Liver (tissue), 8 donors: ENCODE measurements at regions not wholly inside any gene's neighbourhood (a gene's known extent, or its start where the extent isn't known, plus 50 kb on each side); places are given as distances from the start of the nearest gene placed in this dataset.

ENCODE experiments used
- DNase-seq: peaks from one replicate; pipeline ENCODE4 v3.0.0-alpha.2; 2017; ENCODE audit warnings: low spot score
- H3K27ac ChIP-seq, 2 donors: one replicate each; pipeline ENCODE4 v1.7.0; 2013; ENCODE audit warnings: inconsistent platforms in 2 of 2, low read length in 2 of 2, control low read depth in 1 of 2, low read depth in 1 of 2, mild to moderate bottlenecking in 1 of 2
- H3K27me3 ChIP-seq, 4 donors: one replicate each; pipeline versions ENCODE4 v1.6.1 to v1.7.0; 2013; ENCODE audit warnings: low read length in 3 of 4, inconsistent platforms in 1 of 4, mild to moderate bottlenecking in 1 of 4, moderate library complexity in 1 of 4; ENCODE audit not compliant: control insufficient read depth in 4 of 4, insufficient read depth in 4 of 4
- H3K36me3 ChIP-seq, 4 donors: one replicate each; pipeline versions ENCODE4 v1.6.1 to v1.7.0; 2013; ENCODE audit warnings: low read length in 3 of 4, mild to moderate bottlenecking in 3 of 4, low read depth in 1 of 4, moderate library complexity in 1 of 4; ENCODE audit not compliant: control insufficient read depth in 4 of 4, insufficient read depth in 3 of 4
- H3K4me1 ChIP-seq, 4 donors: one replicate each; pipeline versions ENCODE4 v1.6.1 to v1.7.0; 2013; ENCODE audit warnings: low read length in 3 of 4, mild to moderate bottlenecking in 3 of 4, moderate library complexity in 1 of 4; ENCODE audit not compliant: control insufficient read depth in 4 of 4, insufficient read depth in 4 of 4
- H3K4me3 ChIP-seq, 3 donors: one replicate each; pipeline versions ENCODE4 v1.6.1 to v1.7.0; 2013; ENCODE audit warnings: low read length in 3 of 3, control low read depth in 1 of 3, low read depth in 1 of 3, mild to moderate bottlenecking in 1 of 3
- H3K9ac ChIP-seq, 2 donors: one replicate each; pipeline ENCODE4 v1.7.0; 2013; ENCODE audit warnings: low read length in 2 of 2, mild to moderate bottlenecking in 2 of 2, moderate library complexity in 2 of 2, control low read depth in 1 of 2, low read depth in 1 of 2
- H3K9me3 ChIP-seq, 4 donors: one replicate each; pipeline versions ENCODE4 v1.6.1 to v1.7.0; 2013; ENCODE audit warnings: low read length in 3 of 4; ENCODE audit not compliant: control insufficient read depth in 4 of 4
- FOXA1 ChIP-seq: IDR thresholded peaks from 2 replicates; pipeline ENCODE4 v1.6.1; 2016; ENCODE audit warnings: antibody characterized with exemption
- FOXA2 ChIP-seq: IDR thresholded peaks from 2 replicates; pipeline ENCODE4 v1.6.1; 2016; ENCODE audit warnings: antibody characterized with exemption
- HNF4A ChIP-seq, 2 donors: conservative IDR thresholded peaks; 2 replicates each; pipeline ENCODE4 v1.6.1; 2016; ENCODE audit warnings: antibody characterized with exemption in 2 of 2, mild to moderate bottlenecking in 2 of 2
- HNF4G ChIP-seq: IDR thresholded peaks from 2 replicates; pipeline ENCODE4 v1.6.1; 2016; ENCODE audit warnings: antibody characterized with exemption
- JUND ChIP-seq, 2 donors: IDR thresholded peaks; 2 replicates each; pipeline ENCODE4 v1.6.1; 2016; ENCODE audit warnings: antibody characterized with exemption in 2 of 2
- NR2F2 ChIP-seq: IDR thresholded peaks from 2 replicates; pipeline ENCODE4 v1.6.1; 2016; ENCODE audit warnings: antibody characterized with exemption
- RAD21 ChIP-seq, 2 donors: IDR thresholded peaks; 2 replicates each; pipeline ENCODE4 v1.6.1; 2016; ENCODE audit warnings: antibody characterized with exemption in 2 of 2, mild to moderate bottlenecking in 2 of 2
- REST ChIP-seq: IDR thresholded peaks from 2 replicates; pipeline ENCODE4 v1.6.1; 2016; ENCODE audit warnings: antibody characterized with exemption, mild to moderate bottlenecking
- RXRA ChIP-seq, 2 donors: IDR thresholded peaks; 2 replicates each; pipeline ENCODE4 v1.6.1; 2017 to 2018; ENCODE audit warnings: antibody characterized with exemption in 2 of 2, mild to moderate bottlenecking in 1 of 2
- SP1 ChIP-seq: IDR thresholded peaks from 2 replicates; pipeline ENCODE4 v1.6.1; 2018; ENCODE audit warnings: antibody characterized with exemption, mild to moderate bottlenecking
- TAF1 ChIP-seq: conservative IDR thresholded peaks from 2 replicates; pipeline ENCODE4 v1.6.1; 2016; ENCODE audit warnings: antibody characterized with exemption, mild to moderate bottlenecking
- YY1 ChIP-seq: IDR thresholded peaks from 2 replicates; pipeline ENCODE4 v1.6.1; 2016; ENCODE audit warnings: antibody characterized with exemption, mild to moderate bottlenecking
- WGBS: extraction: QIAGEN DNeasy Blood & Tissue Kit; methylation state at CpG from one replicate; pipeline ENCODE4 v1.1.7; 2013; 5-methylcytosine and 5-hydroxymethylcytosine counted together
- TF ChIP-seq, protein P1 (sequence below): fragments of 150-350 bp; IDR thresholded peaks from 2 replicates; pipeline ENCODE4 v1.5.1; 2017; ENCODE audit warnings: improper control_type of control experiment, low read depth, low read length; ENCODE audit not compliant: missing input control
- TF ChIP-seq, protein P2 (sequence below): IDR thresholded peaks from 2 replicates; pipeline ENCODE4 v1.6.1; 2016; ENCODE audit warnings: antibody characterized with exemption
- TF ChIP-seq, protein P3 (sequence below): IDR thresholded peaks from 2 replicates; pipeline ENCODE4 v1.6.1; 2016; ENCODE audit warnings: antibody characterized with exemption
- donor health status: healthy.
- donor health status: healthy.
- donor health status: healthy.
- donor health status: healthy.
- donor health status: healthy.

- DNase-seq: no peak
- Histone ChIP-seq H3K4me3 (no peak overlapping the region), H3K27ac (no peak overlapping the region), H3K36me3 (no peaks in the 10 kb centered on the region), H3K9me3 (no peaks in the 10 kb centered on the region), H3K9ac (no peak overlapping the region), H3K27me3 (peaks cover 0 to 7% (median 2%) of the 10 kb centered on the region in 4 donors), H3K4me1 (no peaks in the 10 kb centered on the region)
- TF ChIP-seq HNF4G (no peak), TAF1 (no peak)
- WGBS: 78% methylated on average over 5 of the region's 5 CpGs
These were observed 112.6 kb upstream of the LHX1 start for GRCh38 chr17:36824678-36825101.

GRCh38 chr17:36825113-36825512 is 112.2 kb upstream of the LHX1 start:
- Histone ChIP-seq H3K27ac (no peak overlapping the region), H3K9me3 (no peaks in the 10 kb centered on the region), H3K9ac (no peak overlapping the region), H3K4me3 (no peak overlapping the region), H3K27me3 (peaks cover 0 to 7% (median 2%) of the 10 kb centered on the region in 4 donors), H3K36me3 (no peaks in the 10 kb centered on the region), H3K4me1 (no peaks in the 10 kb centered on the region)
- TF ChIP-seq HNF4A (conservative IDR thresholded peaks at IDR 0.05) (no peak), RAD21 (IDR thresholded peaks at IDR 0.05) (no peak), JUND (IDR thresholded peaks at IDR 0.05) (no peak), RXRA (IDR thresholded peaks at IDR 0.05) (no peak), FOXA2 (no peak), HNF4G (no peak), NR2F2 (no peak), SP1 (no peak), TAF1 (no peak)
- TF ChIP-seq, protein P1, sequence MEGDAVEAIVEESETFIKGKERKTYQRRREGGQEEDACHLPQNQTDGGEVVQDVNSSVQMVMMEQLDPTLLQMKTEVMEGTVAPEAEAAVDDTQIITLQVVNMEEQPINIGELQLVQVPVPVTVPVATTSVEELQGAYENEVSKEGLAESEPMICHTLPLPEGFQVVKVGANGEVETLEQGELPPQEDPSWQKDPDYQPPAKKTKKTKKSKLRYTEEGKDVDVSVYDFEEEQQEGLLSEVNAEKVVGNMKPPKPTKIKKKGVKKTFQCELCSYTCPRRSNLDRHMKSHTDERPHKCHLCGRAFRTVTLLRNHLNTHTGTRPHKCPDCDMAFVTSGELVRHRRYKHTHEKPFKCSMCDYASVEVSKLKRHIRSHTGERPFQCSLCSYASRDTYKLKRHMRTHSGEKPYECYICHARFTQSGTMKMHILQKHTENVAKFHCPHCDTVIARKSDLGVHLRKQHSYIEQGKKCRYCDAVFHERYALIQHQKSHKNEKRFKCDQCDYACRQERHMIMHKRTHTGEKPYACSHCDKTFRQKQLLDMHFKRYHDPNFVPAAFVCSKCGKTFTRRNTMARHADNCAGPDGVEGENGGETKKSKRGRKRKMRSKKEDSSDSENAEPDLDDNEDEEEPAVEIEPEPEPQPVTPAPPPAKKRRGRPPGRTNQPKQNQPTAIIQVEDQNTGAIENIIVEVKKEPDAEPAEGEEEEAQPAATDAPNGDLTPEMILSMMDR: no peak
- TF ChIP-seq, protein P2, sequence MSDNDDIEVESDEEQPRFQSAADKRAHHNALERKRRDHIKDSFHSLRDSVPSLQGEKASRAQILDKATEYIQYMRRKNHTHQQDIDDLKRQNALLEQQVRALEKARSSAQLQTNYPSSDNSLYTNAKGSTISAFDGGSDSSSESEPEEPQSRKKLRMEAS: no peak
- DNase-seq: no peak
- 92% methylated on average over 2 of the region's 2 CpGs for WGBS

GRCh38 chr17:36825521-36825920 is 111.8 kb upstream of the LHX1 start:
- H3K9me3 ChIP-seq: no peaks in the 10 kb centered on the region
- H3K4me1 ChIP-seq: no peaks in the 10 kb centered on the region
- TF ChIP-seq YY1: no peak
- TF ChIP-seq, protein P3, sequence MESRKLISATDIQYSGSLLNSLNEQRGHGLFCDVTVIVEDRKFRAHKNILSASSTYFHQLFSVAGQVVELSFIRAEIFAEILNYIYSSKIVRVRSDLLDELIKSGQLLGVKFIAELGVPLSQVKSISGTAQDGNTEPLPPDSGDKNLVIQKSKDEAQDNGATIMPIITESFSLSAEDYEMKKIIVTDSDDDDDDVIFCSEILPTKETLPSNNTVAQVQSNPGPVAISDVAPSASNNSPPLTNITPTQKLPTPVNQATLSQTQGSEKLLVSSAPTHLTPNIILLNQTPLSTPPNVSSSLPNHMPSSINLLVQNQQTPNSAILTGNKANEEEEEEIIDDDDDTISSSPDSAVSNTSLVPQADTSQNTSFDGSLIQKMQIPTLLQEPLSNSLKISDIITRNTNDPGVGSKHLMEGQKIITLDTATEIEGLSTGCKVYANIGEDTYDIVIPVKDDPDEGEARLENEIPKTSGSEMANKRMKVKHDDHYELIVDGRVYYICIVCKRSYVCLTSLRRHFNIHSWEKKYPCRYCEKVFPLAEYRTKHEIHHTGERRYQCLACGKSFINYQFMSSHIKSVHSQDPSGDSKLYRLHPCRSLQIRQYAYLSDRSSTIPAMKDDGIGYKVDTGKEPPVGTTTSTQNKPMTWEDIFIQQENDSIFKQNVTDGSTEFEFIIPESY: no peak
- TF ChIP-seq TAF1: no peak
- TF ChIP-seq RXRA (IDR thresholded peaks at IDR 0.05): no peak
- TF ChIP-seq, protein P2: no peak
- TF ChIP-seq FOXA2: no peak
- no peak for TF ChIP-seq FOXA1
- TF ChIP-seq REST: no peak
- TF ChIP-seq JUND (IDR thresholded peaks at IDR 0.05): no peak
- H3K27me3 ChIP-seq: peaks cover 0 to 7% (median 2%) of the 10 kb centered on the region in 4 donors
- H3K4me3 ChIP-seq: no peak overlapping the region
- H3K27ac ChIP-seq: no peak overlapping the region
- no peaks in the 10 kb centered on the region for H3K36me3 ChIP-seq
- H3K9ac ChIP-seq: no peak overlapping the region
- DNase-seq: no peak
- 71% methylated on average over 8 of the region's 8 CpGs for WGBS
